Neural progenitor cell (in vitro differentiated cells): ENCODE measurements at regions not wholly inside any gene's neighbourhood (a gene's known extent, or its start where the extent isn't known, plus 50 kb on each side); places are given as distances from the start of the nearest gene placed in this dataset.

Experiments used
- EZH2 ChIP-seq: fragments of 200-600 bp; sonication (generic); IDR thresholded peaks from 2 replicates; pipeline ENCODE4 v1.6.1; 2017; ENCODE audit warnings: antibody characterized with exemption, mild to moderate bottlenecking, moderate library complexity
- EZH2phosphoT487 ChIP-seq: fragments of 200-600 bp; sonication (generic); IDR thresholded peaks from 2 replicates; pipeline ENCODE4 v1.6.1; 2017; ENCODE audit warnings: antibody characterized with exemption
- TF ChIP-seq, protein P1 (sequence below): fragments of 200-600 bp; sonication (generic); IDR thresholded peaks from 2 replicates; pipeline ENCODE4 v1.5.1; 2017; ENCODE audit warnings: antibody characterized with exemption, mild to moderate bottlenecking

DNA sequence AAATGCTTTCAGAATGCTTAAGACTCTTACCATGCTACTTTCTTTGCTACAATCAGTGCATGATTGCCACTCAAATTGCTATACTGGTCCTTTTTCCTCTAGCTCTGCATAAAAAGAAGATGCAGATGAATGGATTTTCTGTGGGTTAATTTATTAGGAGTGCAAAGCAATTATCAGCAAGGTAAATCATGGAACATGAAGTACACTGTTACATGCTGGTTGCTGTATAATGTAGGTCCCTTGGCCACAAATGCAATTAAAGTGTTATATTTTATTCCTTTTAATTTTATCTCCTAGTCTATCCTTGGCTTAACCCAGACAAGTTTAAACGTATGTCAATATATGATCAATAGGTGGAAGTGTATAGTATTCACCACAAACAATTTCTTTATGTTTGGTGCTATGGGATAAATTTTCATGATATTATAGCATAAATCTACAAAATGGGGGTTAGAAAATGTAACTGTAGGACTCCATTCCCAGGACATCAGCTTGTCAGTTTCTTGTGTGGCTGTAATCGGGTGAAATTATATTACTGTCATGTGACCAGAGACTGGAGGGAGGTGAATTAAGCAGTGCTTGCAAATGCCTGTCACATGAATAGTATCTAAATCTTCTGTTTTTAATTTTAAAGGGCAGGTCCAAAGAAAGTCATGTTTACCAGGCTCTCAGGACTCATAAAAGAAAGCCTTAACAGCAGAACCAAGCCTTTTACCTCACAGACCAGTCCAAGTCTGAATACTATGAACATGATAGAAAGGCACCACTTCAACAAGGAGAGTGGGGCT is 176.9 kb upstream of the ID4 start:
- TF ChIP-seq, protein P1, sequence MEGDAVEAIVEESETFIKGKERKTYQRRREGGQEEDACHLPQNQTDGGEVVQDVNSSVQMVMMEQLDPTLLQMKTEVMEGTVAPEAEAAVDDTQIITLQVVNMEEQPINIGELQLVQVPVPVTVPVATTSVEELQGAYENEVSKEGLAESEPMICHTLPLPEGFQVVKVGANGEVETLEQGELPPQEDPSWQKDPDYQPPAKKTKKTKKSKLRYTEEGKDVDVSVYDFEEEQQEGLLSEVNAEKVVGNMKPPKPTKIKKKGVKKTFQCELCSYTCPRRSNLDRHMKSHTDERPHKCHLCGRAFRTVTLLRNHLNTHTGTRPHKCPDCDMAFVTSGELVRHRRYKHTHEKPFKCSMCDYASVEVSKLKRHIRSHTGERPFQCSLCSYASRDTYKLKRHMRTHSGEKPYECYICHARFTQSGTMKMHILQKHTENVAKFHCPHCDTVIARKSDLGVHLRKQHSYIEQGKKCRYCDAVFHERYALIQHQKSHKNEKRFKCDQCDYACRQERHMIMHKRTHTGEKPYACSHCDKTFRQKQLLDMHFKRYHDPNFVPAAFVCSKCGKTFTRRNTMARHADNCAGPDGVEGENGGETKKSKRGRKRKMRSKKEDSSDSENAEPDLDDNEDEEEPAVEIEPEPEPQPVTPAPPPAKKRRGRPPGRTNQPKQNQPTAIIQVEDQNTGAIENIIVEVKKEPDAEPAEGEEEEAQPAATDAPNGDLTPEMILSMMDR: no peak
- TF ChIP-seq EZH2 (no peak), EZH2phosphoT487 (no peak)
